ENCODE measurements at regions not wholly inside any gene's neighbourhood (a gene's known extent, or its start where the extent isn't known, plus 50 kb on each side); places are given as distances from the start of the nearest gene placed in this dataset.

- TF ChIP-seq CTCF (IDR thresholded peaks at IDR 0.05) (no peak), EP300 (IDR thresholded peaks at IDR 0.05) (no peak), POLR2A (IDR thresholded peaks at IDR 0.05) (no peak)
Observed at GRCh38 chr5:96228408-96228807, 204.6 kb downstream of the PCSK1 start.

All from stomach (tissue), 4 donors.